H1 (cell line): ENCODE measurements at regions not wholly inside any gene's neighbourhood (a gene's known extent, or its start where the extent isn't known, plus 50 kb on each side); places are given as distances from the start of the nearest gene placed in this dataset.

ENCODE experiments used
- JUN ChIP-seq: IDR thresholded peaks from 2 replicates; pipeline ENCODE4 v1.6.1; 2011; ENCODE audit warnings: low read depth, mild to moderate bottlenecking, improper control_type of control experiment, low read length
- MAX ChIP-seq: IDR thresholded peaks from 2 replicates; pipeline ENCODE4 v1.6.1; 2012; ENCODE audit warnings: inconsistent platforms
- RBBP5 ChIP-seq: IDR thresholded peaks from 2 replicates; pipeline ENCODE4 v1.7.1; 2012; ENCODE audit warnings: low read depth, mild to moderate bottlenecking, inconsistent platforms, low read length, moderate library complexity, borderline replicate concordance
- SIX5 ChIP-seq: IDR thresholded peaks from 2 replicates; pipeline ENCODE4 v1.6.1; 2011; ENCODE audit warnings: mild to moderate bottlenecking, low read depth, low read length
- SRF ChIP-seq: IDR thresholded peaks from 2 replicates; pipeline ENCODE4 v1.6.1; 2011; ENCODE audit warnings: mild to moderate bottlenecking, low read depth, low read length, moderate library complexity

GRCh38 chr22:47551431-47551775 lies 789.0 kb downstream of the TBC1D22A start (continued):
- TF ChIP-seq MAX (no peak), RBBP5 (no peak), SIX5 (no peak), SRF (no peak), JUN (no peak)
